ENCODE measurements at regions not wholly inside any gene's neighbourhood (a gene's known extent, or its start where the extent isn't known, plus 50 kb on each side); places are given as distances from the start of the nearest gene placed in this dataset.

DNA sequence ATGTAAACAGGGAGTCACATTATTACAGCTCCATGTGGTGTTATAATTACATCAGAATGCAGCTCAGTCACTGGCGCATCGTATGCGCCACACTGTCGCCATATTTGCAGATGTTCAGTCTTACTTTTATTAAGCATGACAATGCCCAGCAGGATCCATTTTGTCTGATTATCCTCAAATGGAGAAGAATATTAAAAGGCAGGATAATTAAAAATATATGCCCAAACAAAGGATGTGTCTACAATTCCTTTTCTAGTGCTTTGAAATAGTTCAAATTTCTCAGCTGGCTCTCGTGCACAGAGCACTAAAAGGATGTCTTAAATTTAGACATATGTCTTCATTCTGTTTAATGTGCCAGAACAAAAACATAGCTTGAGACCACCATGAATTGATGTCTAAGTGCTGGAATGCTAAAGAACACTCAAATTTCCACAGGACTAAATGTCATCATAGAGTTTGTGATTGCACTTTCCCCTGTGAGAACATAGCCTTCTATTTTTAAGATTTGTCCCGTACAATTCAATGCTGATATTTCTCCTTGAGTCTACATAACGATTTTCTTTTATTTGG, 168.0 kb downstream of the DKK1 start:
- Histone ChIP-seq H3K4me2 (ENCODE audit: low read length) (no peak overlapping the region), H3K4me1 (ENCODE audit: control insufficient read depth in 1 of 2, insufficient read depth in 2 of 2, low read length in 2 of 2) (peaks cover 6 to 11% of the 10 kb centered on the region in 2 experiments; a peak in 3 of 4 replicates), H2AFZ (ENCODE audit: low read depth, low read length, poor library complexity, severe bottlenecking) (peak overlapping the region; percentile 66), H3K9ac (ENCODE audit: low read length) (no peak overlapping the region), H4K20me1 (ENCODE audit: insufficient read depth) (no peaks in the 10 kb centered on the region), H3K79me2 (ENCODE audit: insufficient read depth, low read length) (no peaks in the 10 kb centered on the region), H3K36me3 (ENCODE audit: control insufficient read depth in 1 of 2, insufficient read depth in 2 of 2, low read length in 2 of 2) (no peaks in the 10 kb centered on the region), H3K9me2 (ENCODE audit: insufficient read depth) (no peaks in the 10 kb centered on the region), H3K27me3 (ENCODE audit: insufficient read depth, low read length) (no peaks in the 10 kb centered on the region), H3K27ac (ENCODE audit: low read depth, low read length) (no peak overlapping the region), H3K9me3 (ENCODE audit: control insufficient read depth in 1 of 2, insufficient read depth in 1 of 2, low read depth in 1 of 2, low read length in 2 of 2) (no peaks in the 10 kb centered on the region), H3K4me3 (replicated peaks in 1 of 2; ENCODE audit: low read depth in 1 of 2, low read length in 2 of 2) (no peak overlapping the region)
- no peak for DNase-seq (ENCODE audit: low read depth, low spot score)
- no TSS peak for BruUV-seq (replicated peaks)
- RAD21 ChIA-PET (ENCODE audit: low non-redundant PET in 1 of 2, low total read pairs in 2 of 2, uncharacterized antibody in 2 of 2, unreplicated experiment in 2 of 2), result no interaction called here
- POLR2A ChIA-PET, result no interaction called here
- TF ChIP-seq CBX3 (IDR thresholded peaks at IDR 0.05; ENCODE audit: low read depth) (no peak), JUND (IDR thresholded peaks at IDR 0.05) (no peak), TCF7L2 (IDR thresholded peaks at IDR 0.05; ENCODE audit: borderline replicate concordance, extremely low read depth, insufficient read depth, insufficient read length) (no peak), EGR1 (IDR thresholded peaks at IDR 0.05; ENCODE audit: low read depth) (no peak), SIN3A (IDR thresholded peaks at IDR 0.05; ENCODE audit: low read depth) (no peak), CEBPB (IDR thresholded peaks at IDR 0.05; ENCODE audit: low read depth) (no peak), ZNF274 (IDR thresholded peaks at IDR 0.05; ENCODE audit: low read depth, low read length) (no peak), YY1 (IDR thresholded peaks at IDR 0.05; ENCODE audit: extremely low read depth, insufficient replicate concordance, low read depth, low read length) (no peak), ZFX (IDR thresholded peaks at IDR 0.05) (no peak), EZH2phosphoT487 (IDR thresholded peaks at IDR 0.05; ENCODE audit: borderline replicate concordance) (no peak), MAX (IDR thresholded peaks at IDR 0.05) (no peak), SRF (IDR thresholded peaks at IDR 0.05; ENCODE audit: low read depth) (no peak)
- TF ChIP-seq, protein P1, sequence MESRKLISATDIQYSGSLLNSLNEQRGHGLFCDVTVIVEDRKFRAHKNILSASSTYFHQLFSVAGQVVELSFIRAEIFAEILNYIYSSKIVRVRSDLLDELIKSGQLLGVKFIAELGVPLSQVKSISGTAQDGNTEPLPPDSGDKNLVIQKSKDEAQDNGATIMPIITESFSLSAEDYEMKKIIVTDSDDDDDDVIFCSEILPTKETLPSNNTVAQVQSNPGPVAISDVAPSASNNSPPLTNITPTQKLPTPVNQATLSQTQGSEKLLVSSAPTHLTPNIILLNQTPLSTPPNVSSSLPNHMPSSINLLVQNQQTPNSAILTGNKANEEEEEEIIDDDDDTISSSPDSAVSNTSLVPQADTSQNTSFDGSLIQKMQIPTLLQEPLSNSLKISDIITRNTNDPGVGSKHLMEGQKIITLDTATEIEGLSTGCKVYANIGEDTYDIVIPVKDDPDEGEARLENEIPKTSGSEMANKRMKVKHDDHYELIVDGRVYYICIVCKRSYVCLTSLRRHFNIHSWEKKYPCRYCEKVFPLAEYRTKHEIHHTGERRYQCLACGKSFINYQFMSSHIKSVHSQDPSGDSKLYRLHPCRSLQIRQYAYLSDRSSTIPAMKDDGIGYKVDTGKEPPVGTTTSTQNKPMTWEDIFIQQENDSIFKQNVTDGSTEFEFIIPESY (IDR thresholded peaks at IDR 0.05; ENCODE audit: extremely low read depth, insufficient replicate concordance, low read length), result no peak
- TF ChIP-seq, protein P2, sequence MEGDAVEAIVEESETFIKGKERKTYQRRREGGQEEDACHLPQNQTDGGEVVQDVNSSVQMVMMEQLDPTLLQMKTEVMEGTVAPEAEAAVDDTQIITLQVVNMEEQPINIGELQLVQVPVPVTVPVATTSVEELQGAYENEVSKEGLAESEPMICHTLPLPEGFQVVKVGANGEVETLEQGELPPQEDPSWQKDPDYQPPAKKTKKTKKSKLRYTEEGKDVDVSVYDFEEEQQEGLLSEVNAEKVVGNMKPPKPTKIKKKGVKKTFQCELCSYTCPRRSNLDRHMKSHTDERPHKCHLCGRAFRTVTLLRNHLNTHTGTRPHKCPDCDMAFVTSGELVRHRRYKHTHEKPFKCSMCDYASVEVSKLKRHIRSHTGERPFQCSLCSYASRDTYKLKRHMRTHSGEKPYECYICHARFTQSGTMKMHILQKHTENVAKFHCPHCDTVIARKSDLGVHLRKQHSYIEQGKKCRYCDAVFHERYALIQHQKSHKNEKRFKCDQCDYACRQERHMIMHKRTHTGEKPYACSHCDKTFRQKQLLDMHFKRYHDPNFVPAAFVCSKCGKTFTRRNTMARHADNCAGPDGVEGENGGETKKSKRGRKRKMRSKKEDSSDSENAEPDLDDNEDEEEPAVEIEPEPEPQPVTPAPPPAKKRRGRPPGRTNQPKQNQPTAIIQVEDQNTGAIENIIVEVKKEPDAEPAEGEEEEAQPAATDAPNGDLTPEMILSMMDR (IDR thresholded peaks at IDR 0.05 in 2 of 3, conservative IDR thresholded peaks at IDR 0.05 in 1 of 3; ENCODE audit: borderline replicate concordance in 1 of 3, insufficient read depth in 1 of 3, low read depth in 2 of 3, low read length in 2 of 3), result no peak
- TF ChIP-seq, protein P3, sequence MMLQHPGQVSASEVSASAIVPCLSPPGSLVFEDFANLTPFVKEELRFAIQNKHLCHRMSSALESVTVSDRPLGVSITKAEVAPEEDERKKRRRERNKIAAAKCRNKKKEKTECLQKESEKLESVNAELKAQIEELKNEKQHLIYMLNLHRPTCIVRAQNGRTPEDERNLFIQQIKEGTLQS (IDR thresholded peaks at IDR 0.05), result no peak
- intact Hi-C loops (cut with micrococcal nuclease), result no loop called here
- no peak for ATAC-seq
- CTCF ChIA-PET, result no interaction called here

All from HCT116 (cell line).